Activated T-helper 1 cell treated with anti-CD3 and anti-CD28 coated beads, Interleukin-12 subunit alpha, Interleukin-12 subunit beta, Interleukin-2, Interleukin-4 antibody, amounts not matched to agents 30 ng/mL and 10 ng/mL and 1 ng/mL, durations not matched to agents 14 hours and 24 hours and 36 hours (primary cell): ENCODE measurements at regions not wholly inside any gene's neighbourhood (a gene's known extent, or its start where the extent isn't known, plus 50 kb on each side); places are given as distances from the start of the nearest gene placed in this dataset.

Experiments
- DNase-seq: peaks from one replicate; pipeline ENCODE4 v3.0.0; 2021; ENCODE audit warnings: low spot score
- H3K27ac Mint-ChIP-seq: one replicate; pipeline ENCODE4 v1.8.0; 2021; ENCODE audit warnings: mild to moderate bottlenecking, mixed read lengths
- H3K27me3 Mint-ChIP-seq: one replicate; pipeline ENCODE4 v1.8.0; 2022; ENCODE audit warnings: mild to moderate bottlenecking, moderate library complexity, mixed read lengths; ENCODE audit not compliant: insufficient read depth
- H3K36me3 Mint-ChIP-seq: one replicate; pipeline ENCODE4 v1.8.0; 2021; ENCODE audit warnings: low read depth, mixed read lengths
- H3K4me1 Mint-ChIP-seq: one replicate; pipeline ENCODE4 v1.8.0; 2021; ENCODE audit warnings: low read depth, mixed read lengths
- H3K4me3 Mint-ChIP-seq: one replicate; pipeline ENCODE4 v1.8.0; 2021; ENCODE audit warnings: mild to moderate bottlenecking, moderate library complexity, mixed read lengths
- H3K9me3 Mint-ChIP-seq: one replicate; pipeline ENCODE4 v1.8.0; 2021; ENCODE audit warnings: mixed read lengths
- intact Hi-C: fragments of 100-400 bp; cut with micrococcal nuclease; formaldehyde crosslinking; loops from one replicate; pipeline ENCODE4 v1.15.1; 2024

- Mint-ChIP-seq H3K27me3 (no peaks in the 10 kb centered on the region), H3K27ac (no peak overlapping the region), H3K36me3 (no peaks in the 10 kb centered on the region), H3K4me3 (no peak overlapping the region), H3K9me3 (no peaks in the 10 kb centered on the region), H3K4me1 (no peaks in the 10 kb centered on the region)
- DNase-seq: no peak
- intact Hi-C loops: no loop called here
Observed at GRCh38 chr2:35301369-35301768, 1054.2 kb upstream of the CRIM1 start.

GRCh38 chr2:35298493-35298892, 1057.1 kb upstream of the CRIM1 start:
- no peaks in the 10 kb centered on the region for H3K4me1 Mint-ChIP-seq
- no peak overlapping the region for H3K4me3 Mint-ChIP-seq
- DNase-seq: no peak
- H3K36me3 Mint-ChIP-seq: no peaks in the 10 kb centered on the region
- H3K27me3 Mint-ChIP-seq: no peaks in the 10 kb centered on the region
- H3K27ac Mint-ChIP-seq: no peak overlapping the region
- intact Hi-C loops: no loop called here
- H3K9me3 Mint-ChIP-seq: peaks cover 5% of the 10 kb centered on the region

- Mint-ChIP-seq H3K27me3 (no peaks in the 10 kb centered on the region), H3K27ac (no peak overlapping the region), H3K4me3 (no peak overlapping the region), H3K36me3 (no peaks in the 10 kb centered on the region), H3K9me3 (peaks cover 5% of the 10 kb centered on the region), H3K4me1 (no peaks in the 10 kb centered on the region)
- intact Hi-C loops: no loop called here
- DNase-seq: no peak
Observed at GRCh38 chr2:35297403-35297802, 1058.2 kb upstream of the CRIM1 start.

- Mint-ChIP-seq H3K9me3 (peaks cover 5% of the 10 kb centered on the region), H3K27ac (no peak overlapping the region), H3K36me3 (no peaks in the 10 kb centered on the region), H3K4me1 (no peaks in the 10 kb centered on the region), H3K27me3 (no peaks in the 10 kb centered on the region), H3K4me3 (no peak overlapping the region)
- no peak for DNase-seq
- intact Hi-C loops: no loop called here
Observed at GRCh38 chr2:35294636-35295263, 1060.8 kb upstream of the CRIM1 start.

- H3K4me3 Mint-ChIP-seq: no peak overlapping the region
- no peaks in the 10 kb centered on the region for H3K36me3 Mint-ChIP-seq
- no peak overlapping the region for H3K27ac Mint-ChIP-seq
- H3K9me3 Mint-ChIP-seq: peaks cover 5% of the 10 kb centered on the region
- no peaks in the 10 kb centered on the region for H3K4me1 Mint-ChIP-seq
- intact Hi-C loops: no loop called here
- no peaks in the 10 kb centered on the region for H3K27me3 Mint-ChIP-seq
- DNase-seq: no peak
Observed at GRCh38 chr2:35293261-35293660, 1062.3 kb upstream of the CRIM1 start.

- DNase-seq: no peak
- Mint-ChIP-seq H3K9me3 (peaks cover 5% of the 10 kb centered on the region), H3K4me1 (no peaks in the 10 kb centered on the region), H3K27ac (no peak overlapping the region), H3K27me3 (no peaks in the 10 kb centered on the region), H3K4me3 (no peak overlapping the region), H3K36me3 (no peaks in the 10 kb centered on the region)
- intact Hi-C loops: no loop called here
Observed at GRCh38 chr2:35292199-35292598, 1063.4 kb upstream of the CRIM1 start.

- no peaks in the 10 kb centered on the region for H3K4me1 Mint-ChIP-seq
- no peak for DNase-seq
- H3K27me3 Mint-ChIP-seq: no peaks in the 10 kb centered on the region
- intact Hi-C loops: no loop called here
- no peaks in the 10 kb centered on the region for H3K36me3 Mint-ChIP-seq
- no peak overlapping the region for H3K4me3 Mint-ChIP-seq
- H3K9me3 Mint-ChIP-seq: no peaks in the 10 kb centered on the region
- H3K27ac Mint-ChIP-seq: no peak overlapping the region
Observed at GRCh38 chr2:35281702-35282101, 1073.9 kb upstream of the CRIM1 start.

- no peaks in the 10 kb centered on the region for H3K27me3 Mint-ChIP-seq
- H3K4me1 Mint-ChIP-seq: no peaks in the 10 kb centered on the region
- intact Hi-C loops: no loop called here
- no peak overlapping the region for H3K4me3 Mint-ChIP-seq
- no peak for DNase-seq
- H3K9me3 Mint-ChIP-seq: peaks cover 3% of the 10 kb centered on the region
- H3K27ac Mint-ChIP-seq: no peak overlapping the region
- no peaks in the 10 kb centered on the region for H3K36me3 Mint-ChIP-seq
Observed at GRCh38 chr2:35255826-35256225, 1099.8 kb upstream of the CRIM1 start.

GRCh38 chr2:35251156-35251555, 1104.4 kb upstream of the CRIM1 start:
- Mint-ChIP-seq H3K27ac (no peak overlapping the region), H3K27me3 (no peaks in the 10 kb centered on the region), H3K36me3 (no peaks in the 10 kb centered on the region), H3K9me3 (peaks cover 10% of the 10 kb centered on the region), H3K4me1 (no peaks in the 10 kb centered on the region), H3K4me3 (no peak overlapping the region)
- intact Hi-C loops: no loop called here
- DNase-seq: no peak

- Mint-ChIP-seq H3K36me3 (no peaks in the 10 kb centered on the region), H3K4me1 (no peaks in the 10 kb centered on the region), H3K27ac (no peak overlapping the region), H3K9me3 (peaks cover 7% of the 10 kb centered on the region), H3K4me3 (no peak overlapping the region), H3K27me3 (no peaks in the 10 kb centered on the region)
- DNase-seq: no peak
- intact Hi-C loops: no loop called here
Observed at GRCh38 chr2:35246702-35247101, 1108.9 kb upstream of the CRIM1 start.

GRCh38 chr2:35228584-35228983, 1127.0 kb upstream of the CRIM1 start:
- intact Hi-C loops: no loop called here
- H3K9me3 Mint-ChIP-seq: peaks cover 6% of the 10 kb centered on the region
- no peaks in the 10 kb centered on the region for H3K4me1 Mint-ChIP-seq

GRCh38 chr2:35220461-35220860, 1135.1 kb upstream of the CRIM1 start:
- Mint-ChIP-seq H3K27ac (no peak overlapping the region), H3K4me3 (no peak overlapping the region), H3K27me3 (no peaks in the 10 kb centered on the region), H3K9me3 (peaks cover 9% of the 10 kb centered on the region), H3K36me3 (no peaks in the 10 kb centered on the region), H3K4me1 (no peaks in the 10 kb centered on the region)
- intact Hi-C loops: no loop called here
- DNase-seq: no peak

More at GRCh38 chr2:35228584-35228983, 1127.0 kb upstream of the CRIM1 start:
- DNase-seq: no peak
- no peak overlapping the region for H3K4me3 Mint-ChIP-seq
- no peaks in the 10 kb centered on the region for H3K27me3 Mint-ChIP-seq
- no peaks in the 10 kb centered on the region for H3K36me3 Mint-ChIP-seq
- no peak overlapping the region for H3K27ac Mint-ChIP-seq

- Mint-ChIP-seq H3K27ac (no peak overlapping the region), H3K9me3 (no peaks in the 10 kb centered on the region), H3K4me1 (no peaks in the 10 kb centered on the region), H3K4me3 (no peak overlapping the region), H3K36me3 (no peaks in the 10 kb centered on the region), H3K27me3 (no peaks in the 10 kb centered on the region)
- intact Hi-C loops: no loop called here
- no peak for DNase-seq
Observed at GRCh38 chr2:35204881-35205280, 1150.7 kb upstream of the CRIM1 start.

GRCh38 chr2:35204323-35204722, 1151.3 kb upstream of the CRIM1 start:
- H3K27ac Mint-ChIP-seq: no peak overlapping the region
- no peaks in the 10 kb centered on the region for H3K4me1 Mint-ChIP-seq
- intact Hi-C loops: no loop called here
- peaks cover 3% of the 10 kb centered on the region for H3K9me3 Mint-ChIP-seq
- DNase-seq: no peak
- H3K27me3 Mint-ChIP-seq: no peaks in the 10 kb centered on the region
- no peaks in the 10 kb centered on the region for H3K36me3 Mint-ChIP-seq
- H3K4me3 Mint-ChIP-seq: no peak overlapping the region
